C1 segment of cervical spinal cord (tissue), 14 donors: ENCODE measurements at regions not wholly inside any gene's neighbourhood (a gene's known extent, or its start where the extent isn't known, plus 50 kb on each side); places are given as distances from the start of the nearest gene placed in this dataset.
"Not testable (repeated sequence)": the region's sequence is repeated elsewhere in the genome, so short reads cannot be mapped to it uniquely, and the experiment has no call there.

Experiments used
- DNase-seq, 14 donors: peaks; one replicate each; lab custom pipeline; 2025; lab: John Stamatoyannopoulos, UW

DNA sequence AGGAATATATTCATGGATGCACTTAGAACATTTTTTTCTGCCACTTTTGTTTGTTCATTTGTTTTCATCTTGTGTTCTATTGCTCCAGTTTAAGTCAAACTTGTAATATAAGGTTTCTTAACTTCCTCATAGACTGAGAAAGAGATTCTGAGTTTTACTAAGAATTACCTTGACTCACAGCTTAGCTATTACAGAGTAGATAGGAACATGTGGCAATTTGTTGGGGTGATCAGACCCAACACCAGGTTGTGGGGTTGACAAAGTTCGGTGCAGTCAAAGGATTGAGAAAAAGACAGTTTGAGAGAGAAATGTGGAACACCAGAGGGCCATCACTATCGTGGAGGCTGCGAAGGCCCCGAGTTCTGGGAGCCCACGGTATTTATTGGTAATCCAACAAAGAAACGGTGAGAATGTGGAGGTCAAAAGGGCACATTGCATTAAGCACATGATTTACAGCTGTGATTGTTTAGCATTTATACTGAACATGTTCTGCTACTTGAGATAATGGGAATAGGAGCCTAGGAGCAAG lies 2526.0 kb downstream of the PCDH9 start:
- no peak for DNase-seq

DNA sequence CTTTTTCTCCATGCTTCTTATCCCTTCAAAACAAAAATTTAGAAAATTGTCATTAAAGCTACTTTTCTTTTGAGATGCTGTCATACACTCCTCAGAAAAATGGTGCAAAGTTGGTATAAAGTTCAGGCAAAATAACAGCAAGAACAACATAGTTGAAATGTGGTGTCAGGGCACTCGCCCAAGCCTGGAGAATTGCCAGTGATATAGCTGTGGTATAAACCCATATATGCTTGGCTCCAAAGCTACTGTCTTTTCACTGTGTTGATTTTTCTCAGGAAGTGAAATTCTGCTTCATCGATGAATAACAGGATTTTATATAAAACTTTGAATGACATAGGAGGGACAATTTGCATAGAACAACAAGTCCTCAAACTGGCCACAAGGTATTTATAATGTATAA lies 2532.9 kb downstream of the PCDH9 start:
- no peak for DNase-seq

DNA sequence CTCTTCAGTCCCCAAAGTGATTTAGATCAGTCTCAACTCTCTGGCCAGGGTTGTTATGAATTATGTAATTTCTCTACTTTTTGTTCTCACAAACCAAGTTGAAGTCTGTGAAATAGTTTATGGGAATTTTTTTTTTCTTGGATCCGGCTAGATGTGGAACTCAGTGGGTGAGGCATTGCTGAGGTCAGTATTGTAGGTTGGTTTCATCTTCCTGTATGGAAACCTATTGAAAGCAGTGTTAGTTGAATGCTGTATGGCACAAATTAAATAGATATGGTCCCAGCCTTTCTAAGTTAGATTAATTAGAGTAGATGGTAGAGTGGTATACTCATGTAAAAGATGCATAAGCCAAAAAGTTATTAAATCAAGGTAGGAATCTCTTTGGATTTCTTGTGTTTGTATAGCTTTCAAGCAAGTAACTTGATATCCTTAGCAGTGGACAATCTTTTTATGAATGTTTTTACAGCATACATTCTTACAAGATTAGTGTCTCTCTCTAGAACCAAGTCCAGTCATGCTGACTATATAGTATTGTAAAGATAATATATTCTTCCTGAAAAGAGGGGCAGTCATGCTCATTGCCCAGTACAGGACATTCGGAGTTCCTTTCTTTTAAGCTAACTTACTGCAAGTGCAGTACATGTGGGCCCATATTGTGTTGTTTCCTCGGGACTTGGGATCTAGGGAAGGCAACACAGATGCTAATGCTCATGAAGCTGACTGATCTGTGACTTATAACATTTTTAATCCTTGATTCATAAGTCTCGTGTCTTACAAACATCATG lies 2541.1 kb downstream of the PCDH9 start:
- DNase-seq: no peak

DNA sequence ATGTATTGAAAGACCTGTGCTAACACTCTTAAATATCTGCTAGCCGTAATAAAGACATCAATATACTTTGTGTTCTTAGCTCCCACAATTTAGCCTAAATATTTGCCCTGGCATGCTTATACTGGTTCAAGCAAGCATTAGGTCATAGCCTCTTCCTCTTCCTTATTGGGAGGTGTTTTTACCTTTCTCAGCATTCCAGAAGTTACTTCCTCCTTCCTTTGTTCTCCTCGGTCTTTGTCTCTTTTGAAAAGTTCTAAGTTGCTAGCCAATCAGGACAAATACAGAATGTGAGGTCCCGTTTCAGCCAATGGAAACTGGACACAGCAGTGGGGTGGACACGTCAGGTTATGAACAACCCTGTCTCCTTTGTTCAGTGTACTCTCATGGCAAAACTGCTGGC lies 2543.6 kb downstream of the PCDH9 start:
- DNase-seq: not testable (repeated sequence)

DNA sequence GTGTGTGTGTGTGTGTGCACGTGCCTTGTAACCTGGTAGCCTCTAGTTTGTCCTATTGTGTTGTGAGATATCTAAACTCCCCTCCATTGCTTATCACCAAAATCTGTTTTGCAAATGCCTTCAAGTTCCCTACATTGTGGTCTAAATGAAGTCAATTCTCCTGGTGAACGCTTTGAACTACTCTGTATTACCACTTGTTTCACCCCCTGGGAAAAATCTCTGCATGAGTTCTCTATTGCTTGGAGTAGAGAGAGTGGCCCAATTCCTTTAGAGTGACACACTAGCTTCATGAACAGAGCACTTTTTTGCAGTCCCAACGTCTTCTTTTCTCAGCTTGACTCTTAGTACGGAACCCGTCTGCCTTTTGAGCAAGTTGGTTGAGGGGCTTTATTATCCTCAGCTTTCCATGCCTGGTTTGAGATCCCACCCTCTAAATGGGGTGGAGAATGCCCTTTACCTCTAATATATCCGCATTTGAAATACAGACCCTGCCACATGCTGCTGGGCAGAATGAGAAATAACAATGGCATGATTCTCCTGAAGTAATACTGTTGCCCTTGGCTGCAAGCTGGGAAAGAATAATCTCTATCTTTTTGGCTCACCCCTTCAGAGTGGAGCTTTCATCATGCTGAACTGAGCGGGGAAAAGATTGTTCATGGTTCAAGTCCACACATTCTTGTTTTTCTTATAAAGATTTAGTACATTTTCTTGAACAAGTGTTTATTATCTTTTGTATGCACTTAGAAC lies 2545.3 kb downstream of the PCDH9 start:
- no peak for DNase-seq

DNA sequence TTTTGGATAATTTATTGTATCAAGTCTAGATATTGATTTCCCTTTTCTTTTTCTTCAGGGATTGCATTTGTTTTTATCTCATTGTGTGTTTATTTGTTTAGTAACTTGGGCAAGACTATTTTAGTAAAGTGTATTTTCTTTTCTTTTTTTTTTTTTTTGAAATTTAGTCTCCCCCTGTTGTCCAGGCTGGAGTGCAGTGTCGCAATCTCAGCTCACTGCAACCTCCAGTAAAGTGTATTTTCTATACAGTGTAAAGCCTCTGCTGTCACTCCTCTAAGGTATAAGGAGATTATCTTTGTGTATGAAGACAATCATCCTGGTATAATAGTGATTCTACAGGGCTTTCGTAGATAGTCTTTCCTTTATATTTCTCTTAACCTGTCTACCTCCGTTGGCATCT lies 2546.0 kb downstream of the PCDH9 start:
- no peak for DNase-seq

DNA sequence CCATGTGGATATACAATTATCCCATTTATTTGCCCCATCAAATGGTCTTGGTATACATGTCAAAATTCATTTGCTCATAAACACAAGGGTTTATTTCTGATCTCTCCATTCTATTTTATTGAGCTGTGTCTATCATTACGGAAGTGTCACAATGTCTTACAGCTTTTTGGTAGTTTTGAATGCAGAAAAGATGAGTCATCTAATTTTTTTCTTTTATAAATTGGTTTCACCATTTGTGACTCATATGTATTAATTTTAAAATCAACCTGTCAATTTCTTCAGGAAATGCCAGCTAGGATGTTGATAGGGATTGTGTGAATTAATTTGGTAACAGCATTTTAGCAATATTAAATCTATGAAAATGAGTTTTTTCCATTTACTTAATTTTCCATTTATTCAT lies 2549.4 kb downstream of the PCDH9 start:
- DNase-seq: no peak

DNA sequence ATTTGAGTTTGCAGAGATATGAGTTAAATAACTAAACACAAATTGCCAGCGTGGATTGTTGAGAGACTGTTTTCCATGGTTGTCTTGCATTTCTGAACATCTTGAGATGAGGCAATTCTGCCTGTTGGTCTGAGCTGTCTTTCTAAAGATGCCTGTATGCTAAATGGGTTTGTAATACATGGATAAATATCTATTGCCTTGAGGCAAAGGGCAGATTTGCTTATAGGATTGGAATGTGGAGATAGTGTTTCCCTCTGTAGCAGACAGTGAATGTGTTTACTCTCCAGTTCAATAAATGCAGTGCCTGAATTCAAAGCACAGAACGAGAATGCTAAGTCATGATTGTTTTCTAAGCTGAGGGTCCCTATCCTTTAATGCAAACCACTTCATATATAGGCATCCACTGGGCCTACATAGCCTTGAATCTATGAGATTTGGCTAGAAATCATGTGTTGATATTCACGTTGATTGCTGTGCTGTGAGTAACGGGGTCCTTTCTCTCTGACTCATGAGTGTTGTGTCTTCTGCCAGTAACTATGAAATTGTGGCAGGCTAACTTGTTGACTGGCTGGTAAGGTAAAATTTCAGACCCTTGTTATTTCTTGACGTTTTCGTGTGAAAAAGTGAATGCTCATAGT lies 2554.8 kb downstream of the PCDH9 start:
- DNase-seq: no peak

DNA sequence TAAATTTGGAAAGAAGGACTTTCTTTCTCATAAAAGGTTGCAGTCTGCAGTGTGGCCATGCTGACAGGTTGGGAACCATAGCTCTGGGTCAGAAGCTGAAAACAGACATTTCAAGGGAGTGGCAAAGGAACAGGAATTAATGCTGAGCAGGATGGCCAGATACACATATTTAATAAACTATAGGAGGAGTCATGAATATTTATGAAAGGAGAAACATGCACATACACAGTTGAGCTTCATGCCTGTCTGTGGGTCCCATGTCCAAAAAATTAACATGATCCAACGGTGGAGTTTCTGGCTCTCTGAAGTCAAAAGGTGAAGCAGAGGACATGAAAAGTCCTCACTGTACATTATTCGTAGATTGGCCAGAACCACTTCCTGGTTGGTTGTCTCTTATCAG lies 2556.0 kb downstream of the PCDH9 start:
- DNase-seq: no peak

DNA sequence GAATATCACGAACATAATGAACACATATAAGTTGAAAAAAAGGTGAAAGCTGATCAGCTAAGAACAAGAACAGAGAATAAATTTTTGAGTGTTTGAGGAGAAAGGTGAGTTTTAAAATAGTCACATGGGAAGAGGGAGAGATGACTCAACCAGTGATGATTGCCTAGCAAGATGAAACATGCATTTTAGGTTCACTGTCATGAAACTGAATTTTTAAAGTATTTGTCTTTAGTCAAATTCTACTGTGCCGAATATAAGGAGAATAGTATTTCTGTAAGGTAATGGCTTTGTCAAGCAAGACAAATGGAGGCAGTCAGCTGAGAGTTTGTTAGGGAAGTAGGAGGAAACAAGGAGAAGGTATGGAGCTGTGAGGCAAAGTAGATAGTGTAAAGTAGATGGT lies 2557.4 kb downstream of the PCDH9 start:
- no peak for DNase-seq

DNA sequence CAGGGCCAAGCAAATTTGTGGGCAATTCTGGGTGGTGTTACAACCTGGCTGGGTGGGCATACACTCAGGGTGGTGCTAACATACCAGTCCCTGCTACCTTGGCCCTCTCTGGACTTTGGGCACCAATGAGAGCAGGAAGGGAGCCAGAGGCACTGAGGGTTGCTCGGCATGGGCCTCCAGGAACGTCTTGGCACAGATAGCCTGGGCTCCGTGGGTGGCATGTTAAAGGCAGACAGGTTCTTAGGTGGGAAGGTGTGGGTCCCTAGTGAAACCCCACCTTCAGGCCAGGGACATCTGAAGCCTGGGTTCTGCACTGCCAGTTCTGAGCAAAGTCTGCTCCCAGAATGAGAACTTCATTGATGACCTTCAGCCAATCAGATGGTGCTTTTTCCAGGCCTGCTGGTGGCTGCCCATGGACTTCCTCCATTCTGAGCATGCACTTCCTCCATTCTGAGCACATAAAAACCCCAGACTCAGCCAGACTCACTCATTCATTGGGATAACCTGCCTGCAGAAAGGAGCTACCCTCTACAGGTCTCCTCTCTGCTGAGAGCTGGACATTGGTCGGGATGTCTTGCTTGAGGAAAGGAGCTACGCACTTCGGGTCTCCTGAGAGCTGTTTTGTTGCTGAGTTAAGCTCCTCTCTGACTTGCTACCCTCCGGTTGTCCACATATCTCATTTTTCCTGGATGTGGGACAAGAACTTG lies 2567.1 kb downstream of the PCDH9 start:
- no peak for DNase-seq

DNA sequence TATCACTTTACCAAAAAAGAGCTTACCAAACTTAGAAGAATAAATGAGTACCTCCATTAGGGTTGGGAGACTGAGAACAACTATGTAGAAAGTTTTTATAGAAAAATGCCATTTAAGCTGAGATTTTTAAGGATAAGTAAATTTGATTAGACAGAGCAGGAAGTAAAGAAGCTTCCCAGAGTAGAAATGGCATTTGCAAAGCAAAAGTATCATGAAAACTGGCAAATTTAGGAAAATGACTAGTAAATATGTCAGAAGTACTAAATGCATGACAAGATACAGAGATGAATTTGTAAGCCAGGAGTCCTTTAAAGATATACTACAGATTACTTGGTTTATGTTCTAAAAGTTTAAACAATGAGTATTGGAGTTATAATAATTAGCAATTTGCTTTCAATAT lies 2581.8 kb downstream of the PCDH9 start:
- no peak for DNase-seq

DNA sequence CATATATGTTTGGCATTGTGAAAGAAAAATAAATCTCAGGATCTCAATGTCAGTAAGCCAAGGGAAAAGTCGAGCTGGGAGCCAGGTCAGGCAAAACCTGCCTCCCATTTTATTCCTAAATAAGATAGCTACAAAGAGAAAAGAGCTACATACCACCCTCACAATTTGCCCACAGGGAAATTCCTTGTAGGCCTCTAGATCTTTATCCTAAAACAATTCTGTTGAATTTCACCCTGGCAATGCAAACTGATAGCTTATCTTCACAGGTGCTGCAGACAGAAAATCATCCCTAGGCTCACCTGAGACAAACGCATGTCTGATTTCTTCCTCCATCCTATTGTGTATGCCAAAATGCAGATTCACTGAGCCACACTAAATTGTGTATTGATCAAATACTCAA lies 2587.1 kb downstream of the PCDH9 start:
- DNase-seq: no peak

DNA sequence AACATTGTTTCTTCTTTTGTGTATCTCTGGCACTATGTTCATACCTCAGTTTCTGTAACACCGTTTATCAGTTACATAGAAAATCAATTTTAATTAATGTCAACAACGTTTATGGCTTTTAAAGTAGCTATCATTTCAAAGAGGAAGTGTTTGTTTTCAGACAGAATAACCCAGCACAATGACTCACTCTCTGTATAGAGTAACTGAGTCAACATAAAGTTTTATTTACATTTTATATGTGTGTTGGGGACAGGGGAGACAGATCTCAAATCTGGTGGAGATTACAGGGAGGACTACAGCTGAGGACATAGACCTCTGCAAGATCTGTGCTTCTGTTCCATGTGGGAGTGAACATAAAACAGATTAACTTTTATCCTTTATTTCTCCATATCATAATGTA lies 2590.1 kb downstream of the PCDH9 start:
- no peak for DNase-seq

DNA sequence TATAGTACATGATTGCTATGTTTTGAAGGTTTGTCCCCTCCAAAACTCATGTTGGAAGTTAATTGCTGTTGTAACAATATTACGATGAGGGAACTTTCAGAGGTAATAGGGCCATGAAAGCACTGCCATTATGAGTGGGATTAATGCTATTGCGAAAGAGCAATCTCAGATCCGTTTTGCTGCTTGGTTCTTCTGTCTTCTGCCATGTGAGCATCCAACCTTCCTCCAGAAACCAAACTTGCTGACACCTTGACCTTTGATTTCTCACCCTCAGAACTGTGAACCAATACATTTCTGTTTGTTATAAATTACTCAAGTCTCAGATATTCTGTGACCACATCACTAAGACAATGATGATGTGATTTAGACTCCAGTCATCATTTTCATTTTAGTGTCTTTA lies 2590.9 kb downstream of the PCDH9 start:
- no peak for DNase-seq

DNA sequence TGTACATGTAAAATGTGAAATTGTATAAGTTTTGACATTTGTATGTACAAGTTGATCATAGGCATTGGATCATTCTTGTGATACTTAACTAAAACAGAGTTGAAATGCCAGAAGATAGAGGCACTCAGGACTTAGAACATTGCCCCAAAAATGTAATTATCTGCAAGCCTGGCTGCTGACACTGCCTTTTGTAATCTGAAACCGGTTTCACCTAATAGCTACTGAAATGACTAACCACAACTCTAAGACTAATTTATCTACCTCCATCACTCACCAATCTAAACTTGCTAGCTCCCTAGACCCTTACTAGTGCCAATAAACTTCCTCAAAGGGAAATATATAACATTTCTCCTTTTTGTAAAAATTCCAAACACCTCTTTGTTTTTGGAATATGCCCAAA lies 2596.2 kb downstream of the PCDH9 start:
- no peak for DNase-seq

DNA sequence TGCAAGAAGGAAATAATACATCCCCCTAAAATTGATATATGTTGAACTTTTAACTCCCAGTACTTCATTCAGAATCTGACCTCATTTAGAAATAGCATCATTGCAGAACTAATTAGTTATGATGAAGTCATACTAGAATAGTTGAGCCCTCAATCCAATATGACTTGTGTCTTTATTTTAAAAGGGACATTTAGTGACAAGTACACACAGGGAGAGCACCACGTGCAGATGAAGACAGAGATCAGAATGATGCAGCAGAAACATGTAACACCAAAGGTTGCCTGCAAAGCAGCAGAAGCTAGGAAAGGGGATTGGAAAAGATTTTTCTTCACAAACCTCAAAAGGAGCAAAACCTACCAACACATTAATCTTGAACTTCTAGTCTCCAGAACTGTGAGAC lies 2602.5 kb downstream of the PCDH9 start:
- DNase-seq: no peak

DNA sequence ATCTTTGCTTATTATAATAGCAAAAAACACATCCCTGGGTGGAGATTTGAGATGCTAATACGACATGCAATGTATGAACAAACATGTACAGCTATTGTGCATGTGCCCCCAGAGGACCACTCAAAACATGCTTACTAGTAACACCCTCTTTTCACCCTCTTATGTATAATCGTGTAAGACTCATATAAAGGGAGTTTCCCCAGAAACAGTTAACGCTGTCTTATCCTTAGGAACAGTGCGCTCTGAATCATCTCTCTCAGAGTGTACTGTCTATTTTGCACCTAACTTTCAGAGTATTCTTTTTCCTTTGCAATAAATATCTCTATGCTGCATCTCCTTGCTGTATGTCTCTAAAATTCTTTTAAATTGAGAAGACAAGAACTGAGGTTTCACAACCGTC lies 2604.0 kb downstream of the PCDH9 start:
- DNase-seq: no peak

DNA sequence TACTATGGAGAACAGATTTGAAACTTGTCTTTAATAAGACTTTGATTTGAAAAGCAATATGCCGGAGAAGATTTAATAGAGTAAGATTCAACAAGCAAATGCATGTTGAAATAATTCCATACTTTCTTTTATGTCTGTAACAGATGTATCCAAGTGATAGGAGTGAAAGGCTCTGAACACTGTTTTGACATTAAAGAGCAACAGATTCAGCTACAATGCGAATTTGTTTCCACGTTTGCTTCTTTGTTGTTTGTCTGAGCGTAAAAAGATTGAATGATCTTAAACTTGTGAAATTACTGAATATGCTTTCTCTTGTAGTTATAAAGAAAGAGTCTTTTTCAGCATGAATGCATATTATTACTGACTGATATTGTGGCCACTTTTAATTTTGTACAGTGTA lies 2612.9 kb downstream of the PCDH9 start:
- DNase-seq: no peak

DNA sequence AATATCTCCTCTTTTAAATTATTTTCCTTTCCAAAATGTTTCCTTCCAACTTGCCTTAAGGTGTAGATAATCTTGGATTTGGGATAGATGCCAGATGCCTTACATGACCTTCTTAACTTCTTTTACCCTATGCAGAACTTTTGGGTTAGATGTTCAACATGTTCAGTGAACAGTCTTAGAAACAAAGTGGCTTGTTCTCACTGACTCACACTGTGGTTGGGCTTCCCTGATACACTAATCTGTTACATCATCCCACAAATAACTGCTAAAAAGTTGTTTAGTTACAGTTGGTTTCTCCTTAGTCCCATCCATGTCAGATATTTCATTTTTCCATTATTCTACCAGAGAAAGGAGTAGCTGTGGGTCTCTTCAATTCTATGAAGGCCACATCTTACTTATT lies 2638.2 kb downstream of the PCDH9 start:
- DNase-seq: no peak

DNA sequence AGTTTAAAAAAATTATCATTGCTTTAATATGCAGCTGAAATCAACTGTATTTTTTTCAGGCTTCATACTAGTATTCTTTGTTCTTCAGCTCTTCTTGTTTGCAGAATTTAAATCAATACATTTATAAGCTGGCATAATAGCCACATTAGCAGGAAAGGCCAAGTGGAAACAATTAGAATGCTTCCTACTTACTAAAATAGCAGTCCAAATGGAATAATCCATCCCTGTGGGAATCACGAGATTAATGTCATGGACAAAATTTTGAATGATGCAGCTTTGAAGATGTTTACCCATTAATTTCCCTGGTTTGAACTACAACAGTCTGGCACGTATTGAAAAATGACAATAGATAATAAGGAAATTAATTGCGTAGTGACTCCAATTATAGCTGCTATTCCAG lies 2650.8 kb downstream of the PCDH9 start:
- DNase-seq: no peak

DNA sequence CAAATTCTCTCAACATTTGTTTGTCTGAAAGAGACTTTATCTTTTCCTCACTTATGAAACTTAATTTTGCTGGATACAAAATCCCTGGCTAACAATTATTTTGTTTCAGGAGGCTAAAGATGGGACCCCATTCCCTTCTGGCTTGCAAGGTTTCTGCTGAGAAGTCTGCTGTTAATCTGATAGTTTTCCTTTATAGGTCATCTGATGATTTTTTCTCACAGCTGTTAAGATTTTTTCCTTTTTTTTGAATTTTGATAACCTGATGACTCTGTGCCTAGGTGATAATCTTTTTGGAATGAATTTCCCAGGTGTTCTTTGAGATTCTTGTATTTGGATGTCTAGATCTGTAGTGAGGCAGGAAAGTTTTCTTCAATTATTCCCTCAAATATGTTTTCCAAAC lies 2661.4 kb downstream of the PCDH9 start:
- DNase-seq: no peak
